ENCODE measurements at regions not wholly inside any gene's neighbourhood (a gene's known extent, or its start where the extent isn't known, plus 50 kb on each side); places are given as distances from the start of the nearest gene placed in this dataset.
A peak's percentile ranks its signal among the peaks of the same experiment; 100 is the strongest.

GRCh38 chr9:91024841-91025240, 223.2 kb downstream of the SYK start:
- Histone ChIP-seq H3K36me3 (no peaks in the 10 kb centered on the region), H3K27me3 (no peaks in the 10 kb centered on the region), H3K4me1 (no peaks in the 10 kb centered on the region), H3K27ac (no peak overlapping the region), H3K9me3 (replicated peaks) (no peaks in the 10 kb centered on the region), H3K4me3 (no peak overlapping the region)
- no peak for DNase-seq

GRCh38 chr9:91025856-91026255, 224.2 kb downstream of the SYK start:
- H3K27me3 ChIP-seq, result no peaks in the 10 kb centered on the region
- DNase-seq, result no peak
- no peaks in the 10 kb centered on the region for H3K36me3 ChIP-seq
- no peak overlapping the region for H3K27ac ChIP-seq
- H3K9me3 ChIP-seq (replicated peaks), result no peaks in the 10 kb centered on the region
- no peak overlapping the region for H3K4me3 ChIP-seq
- H3K4me1 ChIP-seq, result no peaks in the 10 kb centered on the region

GRCh38 chr9:91026266-91026665, 224.6 kb downstream of the SYK start:
- Histone ChIP-seq H3K4me3 (no peak overlapping the region), H3K4me1 (no peaks in the 10 kb centered on the region), H3K27ac (no peak overlapping the region), H3K27me3 (no peaks in the 10 kb centered on the region), H3K36me3 (no peaks in the 10 kb centered on the region), H3K9me3 (replicated peaks) (no peaks in the 10 kb centered on the region)
- no peak for DNase-seq

- H3K27ac ChIP-seq, result no peak overlapping the region
- no peak overlapping the region for H3K4me3 ChIP-seq
- H3K36me3 ChIP-seq, result no peaks in the 10 kb centered on the region
- H3K4me1 ChIP-seq, result no peaks in the 10 kb centered on the region
- DNase-seq, result no peak
- no peaks in the 10 kb centered on the region for H3K9me3 ChIP-seq (replicated peaks)
- H3K27me3 ChIP-seq, result no peaks in the 10 kb centered on the region
Observed at GRCh38 chr9:91027005-91027404, 225.4 kb downstream of the SYK start.

- DNase-seq, result no peak
- H3K27me3 ChIP-seq, result no peaks in the 10 kb centered on the region
- no peak overlapping the region for H3K4me3 ChIP-seq
- no peaks in the 10 kb centered on the region for H3K36me3 ChIP-seq
- H3K4me1 ChIP-seq, result no peaks in the 10 kb centered on the region
- no peaks in the 10 kb centered on the region for H3K9me3 ChIP-seq (replicated peaks)
- H3K27ac ChIP-seq, result no peak overlapping the region
Observed at GRCh38 chr9:91028166-91028827, 226.7 kb downstream of the SYK start.

- Histone ChIP-seq H3K4me3 (no peak overlapping the region), H3K4me1 (no peaks in the 10 kb centered on the region), H3K27me3 (no peaks in the 10 kb centered on the region), H3K36me3 (no peaks in the 10 kb centered on the region), H3K9me3 (replicated peaks) (no peaks in the 10 kb centered on the region), H3K27ac (no peak overlapping the region)
- no peak for DNase-seq
Observed at GRCh38 chr9:91029650-91030361, 228.2 kb downstream of the SYK start.

GRCh38 chr9:91032121-91032531, 230.5 kb downstream of the SYK start:
- no peak for DNase-seq
- H3K9me3 ChIP-seq (replicated peaks), result no peaks in the 10 kb centered on the region
- no peak overlapping the region for H3K4me3 ChIP-seq
- peaks cover under 1% of the 10 kb centered on the region; the same call in 1 of the 2 replicates for H3K4me1 ChIP-seq
- no peaks in the 10 kb centered on the region; the same call in 1 of the 2 replicates for H3K27me3 ChIP-seq
- H3K27ac ChIP-seq, result no peak overlapping the region
- no peaks in the 10 kb centered on the region for H3K36me3 ChIP-seq

- Histone ChIP-seq H3K27ac (no peak overlapping the region), H3K9me3 (replicated peaks) (no peaks in the 10 kb centered on the region), H3K27me3 (peaks cover 6% of the 10 kb centered on the region; the same call in 1 of the 2 replicates), H3K36me3 (no peaks in the 10 kb centered on the region), H3K4me3 (no peak overlapping the region), H3K4me1 (peaks cover 12% of the 10 kb centered on the region)
- DNase-seq, result no peak
Observed at GRCh38 chr9:91033270-91033669, 231.7 kb downstream of the SYK start.

GRCh38 chr9:91033797-91034196, 232.2 kb downstream of the SYK start:
- Histone ChIP-seq H3K36me3 (no peaks in the 10 kb centered on the region), H3K27me3 (peaks cover 8% of the 10 kb centered on the region; the same call in 1 of the 2 replicates), H3K27ac (no peak overlapping the region), H3K4me3 (no peak overlapping the region), H3K4me1 (peaks cover 13% of the 10 kb centered on the region), H3K9me3 (replicated peaks) (no peaks in the 10 kb centered on the region)
- peak; percentile 40 to 65 for DNase-seq

- peaks cover 8% of the 10 kb centered on the region; the same call in 1 of the 2 replicates for H3K27me3 ChIP-seq
- peaks cover 13% of the 10 kb centered on the region for H3K4me1 ChIP-seq
- no peaks in the 10 kb centered on the region for H3K9me3 ChIP-seq (replicated peaks)
- DNase-seq, result no peak
- no peak overlapping the region for H3K27ac ChIP-seq
- H3K36me3 ChIP-seq, result no peaks in the 10 kb centered on the region
- H3K4me3 ChIP-seq, result no peak overlapping the region
Observed at GRCh38 chr9:91034521-91034920, 232.9 kb downstream of the SYK start.

GRCh38 chr9:91034976-91035824, 233.6 kb downstream of the SYK start:
- no peak for DNase-seq
- H3K36me3 ChIP-seq, result no peaks in the 10 kb centered on the region
- peaks cover 13% of the 10 kb centered on the region for H3K4me1 ChIP-seq
- H3K27ac ChIP-seq, result no peak overlapping the region
- H3K9me3 ChIP-seq (replicated peaks), result no peaks in the 10 kb centered on the region
- peaks cover 8% of the 10 kb centered on the region; the same call in 1 of the 2 replicates for H3K27me3 ChIP-seq
- H3K4me3 ChIP-seq, result no peak overlapping the region

- Histone ChIP-seq H3K36me3 (no peaks in the 10 kb centered on the region), H3K9me3 (replicated peaks) (no peaks in the 10 kb centered on the region), H3K27me3 (peaks cover 8% of the 10 kb centered on the region; the same call in 1 of the 2 replicates), H3K4me1 (peaks cover 13% of the 10 kb centered on the region), H3K4me3 (no peak overlapping the region), H3K27ac (no peak overlapping the region)
- DNase-seq, result no peak
Observed at GRCh38 chr9:91035825-91036208, 234.2 kb downstream of the SYK start.

GRCh38 chr9:91036356-91036755, 234.7 kb downstream of the SYK start:
- peaks cover 13% of the 10 kb centered on the region for H3K4me1 ChIP-seq
- no peak for DNase-seq
- H3K9me3 ChIP-seq (replicated peaks), result no peaks in the 10 kb centered on the region
- H3K36me3 ChIP-seq, result no peaks in the 10 kb centered on the region
- peaks cover 8% of the 10 kb centered on the region; the same call in 1 of the 2 replicates for H3K27me3 ChIP-seq
- no peak overlapping the region for H3K4me3 ChIP-seq
- H3K27ac ChIP-seq, result no peak overlapping the region

- peak; percentile 83 to 87 for DNase-seq
- H3K9me3 ChIP-seq (replicated peaks), result no peaks in the 10 kb centered on the region
- peaks cover 13% of the 10 kb centered on the region for H3K4me1 ChIP-seq
- no peaks in the 10 kb centered on the region for H3K36me3 ChIP-seq
- H3K27me3 ChIP-seq, result peaks cover 12% of the 10 kb centered on the region
- H3K27ac ChIP-seq, result no peak overlapping the region
- no peak overlapping the region for H3K4me3 ChIP-seq
Observed at GRCh38 chr9:91036826-91037510, 235.3 kb downstream of the SYK start.
